ENCODE measurements at regions not wholly inside any gene's neighbourhood (a gene's known extent, or its start where the extent isn't known, plus 50 kb on each side); places are given as distances from the start of the nearest gene placed in this dataset.

GRCh38 chr10:37643187-37643586 lies 214.2 kb downstream of the ZNF248 start:
- no peak overlapping the region for H3K27ac ChIP-seq (ENCODE audit: low read depth in 1 of 2, low read length in 2 of 2)

GRCh38 chr10:37640301-37640700 lies 217.1 kb downstream of the ZNF248 start:
- Histone ChIP-seq H3K9me3 (ENCODE audit: control insufficient read depth in 4 of 4, low read length in 3 of 4) (peaks cover 0 to 9% (median 2%) of the 10 kb centered on the region in 4 donors), H3K27ac (ENCODE audit: low read depth in 1 of 2, low read length in 2 of 2) (no peak overlapping the region), H3K4me1 (ENCODE audit: control insufficient read depth in 4 of 4, insufficient read depth in 4 of 4, low read length in 3 of 4) (no peaks in the 10 kb centered on the region), H3K9ac (ENCODE audit: low read depth in 1 of 2, low read length in 2 of 2) (no peak overlapping the region), H3K36me3 (ENCODE audit: control insufficient read depth in 4 of 4, insufficient read depth in 3 of 4, low read depth in 1 of 4, low read length in 3 of 4) (no peaks in the 10 kb centered on the region), H3K27me3 (ENCODE audit: control insufficient read depth in 4 of 4, insufficient read depth in 4 of 4, low read length in 3 of 4) (no peaks in the 10 kb centered on the region), H3K4me3 (ENCODE audit: low read depth in 1 of 3, low read length in 3 of 3) (no peak overlapping the region)
- 81% methylated on average over 8 of the region's 8 CpGs for WGBS
- TF ChIP-seq, protein P1, sequence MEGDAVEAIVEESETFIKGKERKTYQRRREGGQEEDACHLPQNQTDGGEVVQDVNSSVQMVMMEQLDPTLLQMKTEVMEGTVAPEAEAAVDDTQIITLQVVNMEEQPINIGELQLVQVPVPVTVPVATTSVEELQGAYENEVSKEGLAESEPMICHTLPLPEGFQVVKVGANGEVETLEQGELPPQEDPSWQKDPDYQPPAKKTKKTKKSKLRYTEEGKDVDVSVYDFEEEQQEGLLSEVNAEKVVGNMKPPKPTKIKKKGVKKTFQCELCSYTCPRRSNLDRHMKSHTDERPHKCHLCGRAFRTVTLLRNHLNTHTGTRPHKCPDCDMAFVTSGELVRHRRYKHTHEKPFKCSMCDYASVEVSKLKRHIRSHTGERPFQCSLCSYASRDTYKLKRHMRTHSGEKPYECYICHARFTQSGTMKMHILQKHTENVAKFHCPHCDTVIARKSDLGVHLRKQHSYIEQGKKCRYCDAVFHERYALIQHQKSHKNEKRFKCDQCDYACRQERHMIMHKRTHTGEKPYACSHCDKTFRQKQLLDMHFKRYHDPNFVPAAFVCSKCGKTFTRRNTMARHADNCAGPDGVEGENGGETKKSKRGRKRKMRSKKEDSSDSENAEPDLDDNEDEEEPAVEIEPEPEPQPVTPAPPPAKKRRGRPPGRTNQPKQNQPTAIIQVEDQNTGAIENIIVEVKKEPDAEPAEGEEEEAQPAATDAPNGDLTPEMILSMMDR (IDR thresholded peaks at IDR 0.05; ENCODE audit: low read depth, low read length, missing input control): no peak
- no peak for TF ChIP-seq RXRA (IDR thresholded peaks at IDR 0.05)
- no peak for DNase-seq (ENCODE audit: low spot score)

More at GRCh38 chr10:37643187-37643586, 214.2 kb downstream of the ZNF248 start:
- WGBS: 63% methylated on average over 1 of the region's 1 CpG
- H3K36me3 ChIP-seq (ENCODE audit: control insufficient read depth in 4 of 4, insufficient read depth in 3 of 4, low read depth in 1 of 4, low read length in 3 of 4): no peaks in the 10 kb centered on the region
- DNase-seq (ENCODE audit: low spot score): no peak
- no peaks in the 10 kb centered on the region for H3K4me1 ChIP-seq (ENCODE audit: control insufficient read depth in 4 of 4, insufficient read depth in 4 of 4, low read length in 3 of 4)
- no peak overlapping the region for H3K9ac ChIP-seq (ENCODE audit: low read depth in 1 of 2, low read length in 2 of 2)
- no peak overlapping the region for H3K4me3 ChIP-seq (ENCODE audit: low read depth in 1 of 3, low read length in 3 of 3)
- H3K9me3 ChIP-seq (ENCODE audit: control insufficient read depth in 4 of 4, low read length in 3 of 4): no peaks in the 10 kb centered on the region
- no peaks in the 10 kb centered on the region for H3K27me3 ChIP-seq (ENCODE audit: control insufficient read depth in 4 of 4, insufficient read depth in 4 of 4, low read length in 3 of 4)
- TF ChIP-seq SP1 (IDR thresholded peaks at IDR 0.05): no peak
- no peak for TF ChIP-seq GABPA (IDR thresholded peaks at IDR 0.05 in 1 of 2, conservative IDR thresholded peaks at IDR 0.05 in 1 of 2)
- no peak for TF ChIP-seq TAF1 (conservative IDR thresholded peaks at IDR 0.05)
- no peak for TF ChIP-seq FOXA1 (IDR thresholded peaks at IDR 0.05)
- TF ChIP-seq, protein P2, sequence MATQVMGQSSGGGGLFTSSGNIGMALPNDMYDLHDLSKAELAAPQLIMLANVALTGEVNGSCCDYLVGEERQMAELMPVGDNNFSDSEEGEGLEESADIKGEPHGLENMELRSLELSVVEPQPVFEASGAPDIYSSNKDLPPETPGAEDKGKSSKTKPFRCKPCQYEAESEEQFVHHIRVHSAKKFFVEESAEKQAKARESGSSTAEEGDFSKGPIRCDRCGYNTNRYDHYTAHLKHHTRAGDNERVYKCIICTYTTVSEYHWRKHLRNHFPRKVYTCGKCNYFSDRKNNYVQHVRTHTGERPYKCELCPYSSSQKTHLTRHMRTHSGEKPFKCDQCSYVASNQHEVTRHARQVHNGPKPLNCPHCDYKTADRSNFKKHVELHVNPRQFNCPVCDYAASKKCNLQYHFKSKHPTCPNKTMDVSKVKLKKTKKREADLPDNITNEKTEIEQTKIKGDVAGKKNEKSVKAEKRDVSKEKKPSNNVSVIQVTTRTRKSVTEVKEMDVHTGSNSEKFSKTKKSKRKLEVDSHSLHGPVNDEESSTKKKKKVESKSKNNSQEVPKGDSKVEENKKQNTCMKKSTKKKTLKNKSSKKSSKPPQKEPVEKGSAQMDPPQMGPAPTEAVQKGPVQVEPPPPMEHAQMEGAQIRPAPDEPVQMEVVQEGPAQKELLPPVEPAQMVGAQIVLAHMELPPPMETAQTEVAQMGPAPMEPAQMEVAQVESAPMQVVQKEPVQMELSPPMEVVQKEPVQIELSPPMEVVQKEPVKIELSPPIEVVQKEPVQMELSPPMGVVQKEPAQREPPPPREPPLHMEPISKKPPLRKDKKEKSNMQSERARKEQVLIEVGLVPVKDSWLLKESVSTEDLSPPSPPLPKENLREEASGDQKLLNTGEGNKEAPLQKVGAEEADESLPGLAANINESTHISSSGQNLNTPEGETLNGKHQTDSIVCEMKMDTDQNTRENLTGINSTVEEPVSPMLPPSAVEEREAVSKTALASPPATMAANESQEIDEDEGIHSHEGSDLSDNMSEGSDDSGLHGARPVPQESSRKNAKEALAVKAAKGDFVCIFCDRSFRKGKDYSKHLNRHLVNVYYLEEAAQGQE (IDR thresholded peaks at IDR 0.05): no peak
- no peak for TF ChIP-seq EGR1 (IDR thresholded peaks at IDR 0.05; ENCODE audit: low read depth in 2 of 2)
- TF ChIP-seq, protein P3, sequence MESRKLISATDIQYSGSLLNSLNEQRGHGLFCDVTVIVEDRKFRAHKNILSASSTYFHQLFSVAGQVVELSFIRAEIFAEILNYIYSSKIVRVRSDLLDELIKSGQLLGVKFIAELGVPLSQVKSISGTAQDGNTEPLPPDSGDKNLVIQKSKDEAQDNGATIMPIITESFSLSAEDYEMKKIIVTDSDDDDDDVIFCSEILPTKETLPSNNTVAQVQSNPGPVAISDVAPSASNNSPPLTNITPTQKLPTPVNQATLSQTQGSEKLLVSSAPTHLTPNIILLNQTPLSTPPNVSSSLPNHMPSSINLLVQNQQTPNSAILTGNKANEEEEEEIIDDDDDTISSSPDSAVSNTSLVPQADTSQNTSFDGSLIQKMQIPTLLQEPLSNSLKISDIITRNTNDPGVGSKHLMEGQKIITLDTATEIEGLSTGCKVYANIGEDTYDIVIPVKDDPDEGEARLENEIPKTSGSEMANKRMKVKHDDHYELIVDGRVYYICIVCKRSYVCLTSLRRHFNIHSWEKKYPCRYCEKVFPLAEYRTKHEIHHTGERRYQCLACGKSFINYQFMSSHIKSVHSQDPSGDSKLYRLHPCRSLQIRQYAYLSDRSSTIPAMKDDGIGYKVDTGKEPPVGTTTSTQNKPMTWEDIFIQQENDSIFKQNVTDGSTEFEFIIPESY (IDR thresholded peaks at IDR 0.05): no peak
- no peak for TF ChIP-seq YY1 (IDR thresholded peaks at IDR 0.05)
- TF ChIP-seq, protein P4, sequence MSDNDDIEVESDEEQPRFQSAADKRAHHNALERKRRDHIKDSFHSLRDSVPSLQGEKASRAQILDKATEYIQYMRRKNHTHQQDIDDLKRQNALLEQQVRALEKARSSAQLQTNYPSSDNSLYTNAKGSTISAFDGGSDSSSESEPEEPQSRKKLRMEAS (IDR thresholded peaks at IDR 0.05): no peak
- TF ChIP-seq JUND (IDR thresholded peaks at IDR 0.05): no peak
- no peak for TF ChIP-seq FOXA2 (IDR thresholded peaks at IDR 0.05)
- no peak for TF ChIP-seq RAD21 (IDR thresholded peaks at IDR 0.05)

Data from liver (tissue), 8 donors.